ENCODE measurements at regions not wholly inside any gene's neighbourhood (a gene's known extent, or its start where the extent isn't known, plus 50 kb on each side); places are given as distances from the start of the nearest gene placed in this dataset.
"Not testable (repeated sequence)": the region's sequence is repeated elsewhere in the genome, so short reads cannot be mapped to it uniquely, and the experiment has no call there.

DNA sequence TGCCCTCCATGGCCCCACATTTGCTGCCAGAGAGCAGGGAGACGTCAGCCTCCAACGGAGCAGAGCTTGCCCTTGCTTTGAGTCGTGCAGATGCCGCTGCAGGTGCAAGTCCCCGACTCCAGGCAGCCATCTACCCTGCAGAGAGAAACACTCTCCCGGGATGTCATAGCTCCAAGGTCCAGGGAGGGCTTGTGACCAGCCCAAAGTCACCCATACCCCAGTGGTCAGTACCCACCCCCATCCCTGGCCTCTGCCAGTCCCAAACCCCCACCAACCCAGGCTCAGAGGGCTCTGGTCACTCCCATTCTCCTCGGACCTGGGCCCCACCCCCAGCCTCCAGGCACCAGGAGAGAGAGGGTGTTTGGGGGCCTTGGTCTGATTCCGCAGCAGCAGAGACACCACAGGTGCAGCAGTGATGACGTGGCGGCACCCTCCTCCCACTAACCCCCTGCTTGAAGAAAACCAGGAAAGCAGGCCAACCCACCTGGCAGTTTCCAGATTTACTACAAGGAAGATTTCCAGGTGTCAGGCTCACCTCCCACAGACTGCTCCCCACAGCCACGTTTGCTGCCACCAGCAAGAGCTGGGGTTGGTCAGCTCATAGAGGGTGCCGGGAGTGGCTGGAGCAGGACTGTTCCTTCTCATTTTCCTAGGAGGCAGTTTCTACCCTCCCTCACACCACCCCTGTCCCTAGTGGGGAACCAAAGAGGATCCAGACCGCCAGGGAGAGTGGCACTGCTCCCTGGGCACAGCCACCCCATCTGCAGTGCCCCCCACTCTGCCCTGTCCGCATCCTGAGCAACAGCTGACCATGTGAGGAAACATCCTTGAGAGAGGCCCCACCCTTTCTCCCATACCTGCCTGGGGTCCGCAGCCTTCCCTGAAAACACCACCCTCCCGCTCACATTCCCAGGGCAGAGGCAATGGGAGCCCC, 132.4 kb downstream of the TNFRSF13B start:
- not testable (repeated sequence) for DNase-seq

DNA sequence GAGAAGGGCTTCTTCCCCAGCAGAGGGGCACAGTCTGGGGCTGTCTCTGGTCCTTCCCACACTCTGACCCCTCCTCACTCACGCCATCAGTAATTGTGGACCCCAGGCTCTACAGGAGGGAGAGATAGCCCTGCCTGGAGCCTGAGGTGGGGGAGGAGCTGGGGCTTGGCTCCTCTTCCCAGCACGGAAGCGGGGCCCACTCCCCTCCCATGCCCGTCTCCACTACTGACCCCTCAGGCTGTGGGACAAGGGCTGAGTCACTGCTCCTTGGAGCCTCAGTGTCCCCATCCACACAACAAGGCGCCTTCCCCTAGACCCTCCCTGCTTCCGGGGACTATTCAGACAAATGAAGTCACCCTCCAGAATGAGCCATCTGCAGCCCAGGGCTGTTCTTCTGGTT, 133.1 kb downstream of the TNFRSF13B start:
- DNase-seq, result not testable (repeated sequence)

GRCh38 chr17:16838287-16838686, 133.6 kb downstream of the TNFRSF13B start:
- DNase-seq, result not testable (repeated sequence)

GRCh38 chr17:16837468-16838266, 134.3 kb downstream of the TNFRSF13B start:
- DNase-seq, result not testable (repeated sequence)

DNA sequence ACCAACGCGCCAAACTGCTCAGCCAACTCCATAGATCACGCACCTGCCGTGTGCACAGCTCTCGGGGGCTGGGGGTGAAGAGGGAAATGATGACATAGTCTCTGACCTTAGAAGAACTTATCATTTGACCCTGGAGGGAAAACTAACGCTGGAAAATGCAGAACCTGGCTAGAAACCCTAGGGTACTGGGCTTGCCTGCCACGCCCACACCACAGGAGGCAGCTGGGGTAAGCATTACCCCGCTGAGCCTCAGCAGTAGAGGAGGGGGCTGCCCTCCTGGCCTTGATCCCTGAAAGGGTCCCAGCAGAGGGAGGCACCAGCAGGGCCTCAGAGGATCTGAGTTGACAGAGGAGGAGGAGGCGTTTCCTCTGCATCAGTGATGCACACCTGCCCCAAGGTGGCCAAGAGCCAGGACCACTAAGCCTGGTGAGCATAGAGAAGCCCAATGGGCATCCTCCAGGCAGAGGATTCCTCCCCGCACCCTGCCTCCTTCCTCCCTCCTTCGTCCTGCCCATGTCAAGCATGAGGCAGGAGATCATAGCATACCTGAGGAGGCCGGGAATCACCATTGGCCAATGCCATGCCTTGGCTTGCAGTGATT, 135.5 kb downstream of the TNFRSF13B start:
- DNase-seq, result not testable (repeated sequence)

GRCh38 chr17:16833517-16833916, 138.4 kb downstream of the TNFRSF13B start:
- not testable (repeated sequence) for DNase-seq

GRCh38 chr17:16832853-16833252, 139.1 kb downstream of the TNFRSF13B start:
- not testable (repeated sequence) for DNase-seq

- not testable (repeated sequence) for DNase-seq
Measured at GRCh38 chr17:16832206-16832605, 139.7 kb downstream of the TNFRSF13B start.

- DNase-seq, result not testable (repeated sequence)
Measured at GRCh38 chr17:16830770-16831169, 140.7 kb downstream of the CCDC144A start.

- DNase-seq, result not testable (repeated sequence)
Measured at GRCh38 chr17:16830219-16830618, 140.2 kb downstream of the CCDC144A start.
